Prostate gland (tissue), 2 donors: ENCODE measurements at regions not wholly inside any gene's neighbourhood (a gene's known extent, or its start where the extent isn't known, plus 50 kb on each side); places are given as distances from the start of the nearest gene placed in this dataset.

Experiments used
- POLR2A ChIP-seq: fragments of 450-650 bp; IDR thresholded peaks from one replicate; pipeline ENCODE4 v1.6.1; 2016; ENCODE audit warnings: antibody characterized with exemption, mild to moderate bottlenecking
- TF ChIP-seq, protein P1 (sequence below), 4 experiments: fragments of 200-600 bp in 2 of 4; fragments of 450-650 bp in 2 of 4; sonication (generic) in 2 of 4; IDR thresholded peaks; 1 replicate in 3 of 4; 2 replicates in 1 of 4; pipeline ENCODE4 v1.5.1; 2016 to 2019; ENCODE audit warnings: antibody characterized with exemption in 4 of 4, mild to moderate bottlenecking in 2 of 4, moderate library complexity in 2 of 4

DNA sequence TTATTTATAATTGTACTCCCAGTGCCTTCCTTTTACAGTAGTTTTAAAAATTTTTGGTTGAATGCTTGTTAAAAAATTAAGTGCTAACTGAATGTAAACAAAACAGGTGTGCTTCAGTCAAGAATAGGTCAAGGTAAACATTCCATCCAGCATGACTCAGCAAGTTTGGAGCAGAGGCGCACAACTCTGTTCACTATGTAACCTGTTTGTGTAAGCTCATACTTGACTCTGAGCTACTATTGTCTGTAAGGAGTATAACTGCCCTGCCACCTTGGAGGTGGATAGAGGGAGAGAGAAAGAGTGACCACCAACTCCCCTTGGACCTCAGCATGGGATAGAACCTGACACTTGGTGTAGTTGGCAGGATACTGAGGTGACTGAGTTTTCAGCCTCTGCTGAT is 207.4 kb upstream of the SYT4 start:
- TF ChIP-seq, protein P1, sequence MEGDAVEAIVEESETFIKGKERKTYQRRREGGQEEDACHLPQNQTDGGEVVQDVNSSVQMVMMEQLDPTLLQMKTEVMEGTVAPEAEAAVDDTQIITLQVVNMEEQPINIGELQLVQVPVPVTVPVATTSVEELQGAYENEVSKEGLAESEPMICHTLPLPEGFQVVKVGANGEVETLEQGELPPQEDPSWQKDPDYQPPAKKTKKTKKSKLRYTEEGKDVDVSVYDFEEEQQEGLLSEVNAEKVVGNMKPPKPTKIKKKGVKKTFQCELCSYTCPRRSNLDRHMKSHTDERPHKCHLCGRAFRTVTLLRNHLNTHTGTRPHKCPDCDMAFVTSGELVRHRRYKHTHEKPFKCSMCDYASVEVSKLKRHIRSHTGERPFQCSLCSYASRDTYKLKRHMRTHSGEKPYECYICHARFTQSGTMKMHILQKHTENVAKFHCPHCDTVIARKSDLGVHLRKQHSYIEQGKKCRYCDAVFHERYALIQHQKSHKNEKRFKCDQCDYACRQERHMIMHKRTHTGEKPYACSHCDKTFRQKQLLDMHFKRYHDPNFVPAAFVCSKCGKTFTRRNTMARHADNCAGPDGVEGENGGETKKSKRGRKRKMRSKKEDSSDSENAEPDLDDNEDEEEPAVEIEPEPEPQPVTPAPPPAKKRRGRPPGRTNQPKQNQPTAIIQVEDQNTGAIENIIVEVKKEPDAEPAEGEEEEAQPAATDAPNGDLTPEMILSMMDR (IDR thresholded peaks at IDR 0.05): no peak
- no peak for TF ChIP-seq POLR2A
